NCI-H82 treated with DMSO at 0.1 percent for 48 hours (cell line): ENCODE measurements at regions not wholly inside any gene's neighbourhood (a gene's known extent, or its start where the extent isn't known, plus 50 kb on each side); places are given as distances from the start of the nearest gene placed in this dataset.
A peak's percentile ranks its signal among the peaks of the same experiment; 100 is the strongest.

Experiments
- DNase-seq: peaks from one replicate; lab custom pipeline; 2025; ENCODE audit not compliant: unreplicated experiment; lab: John Stamatoyannopoulos, UW

GRCh38 chr13:74444161-74444571, 310.0 kb upstream of the KLF12 start:
- no peak for DNase-seq

- no peak for DNase-seq
Observed at GRCh38 chr13:74443631-74444030, 309.4 kb upstream of the KLF12 start.

GRCh38 chr13:74442751-74443150, 308.5 kb upstream of the KLF12 start:
- DNase-seq = no peak

GRCh38 chr13:74438901-74439300, 304.7 kb upstream of the KLF12 start:
- DNase-seq = no peak

GRCh38 chr13:74434782-74435181, 300.6 kb upstream of the KLF12 start:
- DNase-seq = no peak

- DNase-seq = no peak
Observed at GRCh38 chr13:74424455-74424854, 290.3 kb upstream of the KLF12 start.

GRCh38 chr13:74423434-74423833, 289.2 kb upstream of the KLF12 start:
- no peak for DNase-seq

GRCh38 chr13:74414458-74414857, 280.3 kb upstream of the KLF12 start:
- DNase-seq = no peak

- no peak for DNase-seq
Observed at GRCh38 chr13:74413482-74413881, 279.3 kb upstream of the KLF12 start.

GRCh38 chr13:74409551-74409950, 275.3 kb upstream of the KLF12 start:
- DNase-seq = no peak

- DNase-seq = no peak
Observed at GRCh38 chr13:74406420-74406819, 272.2 kb upstream of the KLF12 start.

GRCh38 chr13:74398599-74398998, 264.4 kb upstream of the KLF12 start:
- no peak for DNase-seq

GRCh38 chr13:74389056-74389455, 254.9 kb upstream of the KLF12 start:
- DNase-seq = no peak

- DNase-seq = no peak
Observed at GRCh38 chr13:74388626-74389025, 254.4 kb upstream of the KLF12 start.

- DNase-seq = no peak
Observed at GRCh38 chr13:74372511-74372910, 238.3 kb upstream of the KLF12 start.

- no peak for DNase-seq
Observed at GRCh38 chr13:74367193-74367592, 233.0 kb upstream of the KLF12 start.

- no peak for DNase-seq
Observed at GRCh38 chr13:74361274-74361673, 227.1 kb upstream of the KLF12 start.

GRCh38 chr13:74346960-74347359, 212.8 kb upstream of the KLF12 start:
- DNase-seq = peak; percentile 28

- no peak for DNase-seq
Observed at GRCh38 chr13:74338341-74338740, 204.1 kb upstream of the KLF12 start.

- DNase-seq = peak; percentile 94
Observed at GRCh38 chr13:74336546-74336945, 202.3 kb upstream of the KLF12 start.

- no peak for DNase-seq
Observed at GRCh38 chr13:74335370-74335769, 201.2 kb upstream of the KLF12 start.

- no peak for DNase-seq
Observed at GRCh38 chr13:74329962-74330361, 195.8 kb upstream of the KLF12 start.

GRCh38 chr13:74325106-74325505, 190.9 kb upstream of the KLF12 start:
- DNase-seq = no peak

- DNase-seq = no peak
Observed at GRCh38 chr13:74324338-74324737, 190.1 kb upstream of the KLF12 start.
